SK-N-MC (cell line): ENCODE measurements at regions not wholly inside any gene's neighbourhood (a gene's known extent, or its start where the extent isn't known, plus 50 kb on each side); places are given as distances from the start of the nearest gene placed in this dataset.

ENCODE experiments used
- EZH2 ChIP-seq: fragments of 200-600 bp; sonication (generic); IDR thresholded peaks from one replicate; pipeline ENCODE4 v1.6.1; 2017; ENCODE audit warnings: antibody characterized with exemption
- FOXP2 ChIP-seq: optimal IDR thresholded peaks from 2 replicates; pipeline ENCODE3; 2011; ENCODE audit warnings: mild to moderate bottlenecking, moderate library complexity; ENCODE audit not compliant: insufficient read depth; ENCODE audit errors: extremely low read length, control extremely low read depth
- POLR2AphosphoS5 ChIP-seq: IDR thresholded peaks from 2 replicates; pipeline ENCODE4 v1.6.1; 2012; ENCODE audit warnings: mild to moderate bottlenecking, low read depth, low read length, borderline replicate concordance

DNA sequence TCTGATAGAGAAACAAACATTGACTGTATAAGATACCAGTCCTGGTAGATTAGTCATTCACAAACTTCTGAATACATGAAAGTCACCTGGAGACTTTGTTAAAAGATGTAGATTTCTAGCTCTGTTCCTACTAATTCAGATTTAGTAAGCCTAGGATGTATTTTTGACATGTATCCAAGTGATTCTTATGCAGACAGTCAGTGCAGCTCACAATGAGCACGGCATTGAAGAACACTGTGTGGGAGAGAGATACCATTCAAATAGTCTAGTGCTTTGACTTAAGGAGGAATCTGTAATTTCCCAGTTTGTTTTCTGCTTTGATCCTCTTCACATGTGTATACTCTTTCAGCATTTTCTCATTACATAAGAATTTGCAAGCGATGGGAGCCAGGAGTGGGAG lies 68.7 kb upstream of the STXBP6 start:
- TF ChIP-seq POLR2AphosphoS5, result no peak
- TF ChIP-seq EZH2, result no peak
- TF ChIP-seq FOXP2, result no peak
